Smooth muscle cell (in vitro differentiated cells): ENCODE measurements at regions not wholly inside any gene's neighbourhood (a gene's known extent, or its start where the extent isn't known, plus 50 kb on each side); places are given as distances from the start of the nearest gene placed in this dataset.

Experiments used
- DNase-seq: peaks from one replicate; lab custom pipeline; 2025; ENCODE audit not compliant: unreplicated experiment; lab: John Stamatoyannopoulos, UW
- H2AFZ ChIP-seq: fragments of 200-600 bp; sonication (generic); 2 replicates; pipeline ENCODE4 v1.6.0; 2016; ENCODE audit warnings: antibody characterized with exemption, low read depth, mild to moderate bottlenecking
- H3F3A ChIP-seq: fragments of 200-600 bp; sonication (generic); 2 replicates; pipeline ENCODE4 v1.6.0; 2017; ENCODE audit warnings: antibody characterized with exemption, low read depth
- H3K27ac ChIP-seq: fragments of 200-600 bp; sonication (generic); 2 replicates; pipeline ENCODE4 v1.5.1; 2016; ENCODE audit warnings: low read depth, mild to moderate bottlenecking
- H3K27me3 ChIP-seq: fragments of 200-600 bp; sonication (generic); 2 replicates; pipeline ENCODE4 v1.6.1; 2016; ENCODE audit warnings: low read depth, mild to moderate bottlenecking
- H3K36me3 ChIP-seq: fragments of 200-600 bp; sonication (generic); 2 replicates; pipeline ENCODE4 v1.5.1; 2016; ENCODE audit warnings: low read depth
- H3K4me1 ChIP-seq: fragments of 200-600 bp; sonication (generic); 2 replicates; pipeline ENCODE4 v1.5.1; 2016; ENCODE audit warnings: low read depth
- H3K4me2 ChIP-seq: fragments of 200-600 bp; sonication (generic); 2 replicates; pipeline ENCODE4 v1.6.0; 2016; ENCODE audit warnings: mild to moderate bottlenecking
- H3K4me3 ChIP-seq: fragments of 200-600 bp; sonication (generic); 2 replicates; pipeline ENCODE4 v1.5.1; 2016; ENCODE audit warnings: mild to moderate bottlenecking
- H3K79me2 ChIP-seq: fragments of 200-600 bp; sonication (generic); 2 replicates; pipeline ENCODE4 v1.6.0; 2016; ENCODE audit warnings: low read depth, mild to moderate bottlenecking
- H3K9ac ChIP-seq: fragments of 200-600 bp; sonication (generic); 2 replicates; pipeline ENCODE4 v1.6.0; 2016; ENCODE audit warnings: low read depth
- H3K9me3 ChIP-seq: fragments of 200-600 bp; sonication (generic); replicated peaks from 2 replicates; pipeline ENCODE4 v1.5.1; 2016; ENCODE audit warnings: low read depth
- H4K20me1 ChIP-seq: fragments of 200-600 bp; sonication (generic); 2 replicates; pipeline ENCODE4 v1.6.0; 2016; ENCODE audit warnings: low read depth
- CTCF ChIP-seq: fragments of 200-600 bp; sonication (generic); IDR thresholded peaks from 2 replicates; pipeline ENCODE4 v1.5.1; 2017; ENCODE audit warnings: borderline replicate concordance, mild to moderate bottlenecking, antibody characterized with exemption; ENCODE audit not compliant: insufficient read depth, poor library complexity, severe bottlenecking
- WGBS: methylation state at CpG from one replicate; pipeline ENCODE4 v1.1.7; 2016; ENCODE audit warnings: low lambda C conversion rate; 5-methylcytosine and 5-hydroxymethylcytosine counted together

- Histone ChIP-seq H3K4me3 (no peak overlapping the region), H3K27ac (no peak overlapping the region), H3K27me3 (no peaks in the 10 kb centered on the region), H3K4me1 (no peaks in the 10 kb centered on the region), H3K9ac (no peak overlapping the region), H4K20me1 (no peaks in the 10 kb centered on the region), H3F3A (no peaks in the 10 kb centered on the region), H3K79me2 (no peaks in the 10 kb centered on the region), H3K9me3 (peaks cover 9% of the 10 kb centered on the region), H3K36me3 (no peaks in the 10 kb centered on the region), H2AFZ (no peak overlapping the region), H3K4me2 (no peak overlapping the region)
- no peak for DNase-seq
- 63% methylated on average over 1 of the region's 1 CpG for WGBS
- TF ChIP-seq CTCF, result no peak
Measured at GRCh38 chr2:150385211-150385610, 102.3 kb downstream of the RND3 start.

- Histone ChIP-seq H3K4me1 (no peaks in the 10 kb centered on the region), H3K79me2 (no peaks in the 10 kb centered on the region), H3K9ac (no peak overlapping the region), H3F3A (no peaks in the 10 kb centered on the region), H3K27ac (no peak overlapping the region), H4K20me1 (no peaks in the 10 kb centered on the region), H3K9me3 (peaks cover 9% of the 10 kb centered on the region), H3K4me2 (no peak overlapping the region), H3K27me3 (no peaks in the 10 kb centered on the region), H2AFZ (no peak overlapping the region), H3K4me3 (no peak overlapping the region), H3K36me3 (no peaks in the 10 kb centered on the region)
- TF ChIP-seq CTCF, result no peak
- no peak for DNase-seq
Measured at GRCh38 chr2:150383587-150383986, 103.9 kb downstream of the RND3 start.

GRCh38 chr2:150379166-150379565 lies 108.3 kb downstream of the RND3 start:
- Histone ChIP-seq H3K4me1 (no peaks in the 10 kb centered on the region), H3K4me2 (no peak overlapping the region), H3K79me2 (no peaks in the 10 kb centered on the region)

More at GRCh38 chr2:150379166-150379565, 108.3 kb downstream of the RND3 start:
- TF ChIP-seq CTCF, result no peak
- DNase-seq, result no peak
- no peaks in the 10 kb centered on the region for H4K20me1 ChIP-seq
- peaks cover 5% of the 10 kb centered on the region for H3K9me3 ChIP-seq
- peak overlapping the region; percentile 45 for H2AFZ ChIP-seq
- H3K4me3 ChIP-seq, result no peak overlapping the region
- no peaks in the 10 kb centered on the region for H3K27me3 ChIP-seq
- no peak overlapping the region for H3K9ac ChIP-seq
- H3K36me3 ChIP-seq, result no peaks in the 10 kb centered on the region
- no peak overlapping the region for H3K27ac ChIP-seq
- no peaks in the 10 kb centered on the region for H3F3A ChIP-seq
